Parathyroid adenoma (tissue), 2 donors: ENCODE measurements at regions not wholly inside any gene's neighbourhood (a gene's known extent, or its start where the extent isn't known, plus 50 kb on each side); places are given as distances from the start of the nearest gene placed in this dataset.

Experiments
- H2AFZ ChIP-seq: fragments of 300-600 bp; sonication (generic); one replicate; pipeline ENCODE4 v1.7.0; 2017; ENCODE audit warnings: antibody characterized with exemption, mild to moderate bottlenecking
- H3K27ac ChIP-seq: fragments of 300-600 bp; sonication (generic); one replicate; pipeline ENCODE4 v1.7.0; 2017
- H3K27me3 ChIP-seq: fragments of 300-600 bp; sonication (generic); one replicate; pipeline ENCODE4 v1.7.0; 2017; ENCODE audit warnings: low read length; ENCODE audit not compliant: control insufficient read depth, insufficient read depth
- H3K36me3 ChIP-seq: fragments of 300-600 bp; sonication (generic); one replicate; pipeline ENCODE4 v1.7.0; 2017; ENCODE audit warnings: low read length; ENCODE audit not compliant: control insufficient read depth, insufficient read depth
- H3K4me1 ChIP-seq: fragments of 300-600 bp; sonication (generic); one replicate; pipeline ENCODE4 v1.7.0; 2017; ENCODE audit warnings: control low read depth
- H3K4me2 ChIP-seq: fragments of 300-600 bp; sonication (generic); one replicate; pipeline ENCODE4 v1.7.0; 2017; ENCODE audit warnings: low read length
- H3K4me3 ChIP-seq: fragments of 300-600 bp; sonication (generic); one replicate; pipeline ENCODE4 v1.7.0; 2017; ENCODE audit warnings: low read depth, low read length
- H3K79me2 ChIP-seq: fragments of 300-600 bp; sonication (generic); one replicate; pipeline ENCODE4 v1.7.0; 2017; ENCODE audit warnings: control low read depth
- H3K9ac ChIP-seq: fragments of 300-600 bp; sonication (generic); one replicate; pipeline ENCODE4 v1.7.0; 2017; ENCODE audit warnings: mild to moderate bottlenecking
- H3K9me3 ChIP-seq: fragments of 300-600 bp; sonication (generic); one replicate; pipeline ENCODE4 v1.7.0; 2017; ENCODE audit warnings: low read length; ENCODE audit not compliant: control insufficient read depth
- CTCF ChIP-seq: fragments of 300-600 bp; sonication (generic); IDR thresholded peaks from one replicate; pipeline ENCODE4 v1.7.0; 2017; ENCODE audit warnings: antibody characterized with exemption, mild to moderate bottlenecking
- donor health status: primary hyperparathyroidism.

- Histone ChIP-seq H3K4me3 (no peak overlapping the region), H3K4me1 (no peaks in the 10 kb centered on the region), H2AFZ (no peak overlapping the region), H3K27me3 (no peaks in the 10 kb centered on the region), H3K36me3 (no peaks in the 10 kb centered on the region), H3K9me3 (no peaks in the 10 kb centered on the region), H3K27ac (no peak overlapping the region), H3K4me2 (no peak overlapping the region), H3K79me2 (no peaks in the 10 kb centered on the region), H3K9ac (no peak overlapping the region)
- no peak for TF ChIP-seq CTCF
Measured at GRCh38 chr5:114006582-114006981, 355.3 kb upstream of the KCNN2 start.

- no peaks in the 10 kb centered on the region for H3K36me3 ChIP-seq
- H3K4me1 ChIP-seq = no peaks in the 10 kb centered on the region
- H3K4me3 ChIP-seq = no peak overlapping the region
- H3K9ac ChIP-seq = no peak overlapping the region
- H3K4me2 ChIP-seq = no peak overlapping the region
- H3K27me3 ChIP-seq = no peaks in the 10 kb centered on the region
- H3K27ac ChIP-seq = no peak overlapping the region
- H2AFZ ChIP-seq = no peak overlapping the region
- H3K79me2 ChIP-seq = no peaks in the 10 kb centered on the region
- no peaks in the 10 kb centered on the region for H3K9me3 ChIP-seq
- no peak for TF ChIP-seq CTCF
Measured at GRCh38 chr5:114007678-114008077, 354.2 kb upstream of the KCNN2 start.

- no peak for TF ChIP-seq CTCF
- Histone ChIP-seq H3K79me2 (no peaks in the 10 kb centered on the region), H3K27ac (no peak overlapping the region), H3K27me3 (no peaks in the 10 kb centered on the region), H3K9ac (no peak overlapping the region), H3K9me3 (no peaks in the 10 kb centered on the region), H3K4me3 (no peak overlapping the region), H3K4me2 (no peak overlapping the region), H2AFZ (no peak overlapping the region), H3K4me1 (no peaks in the 10 kb centered on the region), H3K36me3 (no peaks in the 10 kb centered on the region)
Measured at GRCh38 chr5:114010362-114010761, 351.5 kb upstream of the KCNN2 start.

- Histone ChIP-seq H3K9me3 (no peaks in the 10 kb centered on the region), H3K27ac (no peak overlapping the region), H3K27me3 (no peaks in the 10 kb centered on the region), H3K4me2 (no peak overlapping the region), H3K79me2 (no peaks in the 10 kb centered on the region), H3K4me3 (no peak overlapping the region), H3K9ac (no peak overlapping the region), H2AFZ (no peak overlapping the region), H3K4me1 (no peaks in the 10 kb centered on the region), H3K36me3 (no peaks in the 10 kb centered on the region)
- TF ChIP-seq CTCF = no peak
Measured at GRCh38 chr5:114018186-114018585, 343.7 kb upstream of the KCNN2 start.

GRCh38 chr5:114038756-114039155 is 323.1 kb upstream of the KCNN2 start:
- H3K9ac ChIP-seq = no peak overlapping the region
- H2AFZ ChIP-seq = no peak overlapping the region
- H3K9me3 ChIP-seq = no peaks in the 10 kb centered on the region
- TF ChIP-seq CTCF = no peak
- no peaks in the 10 kb centered on the region for H3K4me1 ChIP-seq
- H3K79me2 ChIP-seq = no peaks in the 10 kb centered on the region
- H3K27ac ChIP-seq = no peak overlapping the region
- no peak overlapping the region for H3K4me3 ChIP-seq
- no peaks in the 10 kb centered on the region for H3K27me3 ChIP-seq
- H3K36me3 ChIP-seq = no peaks in the 10 kb centered on the region
- H3K4me2 ChIP-seq = no peak overlapping the region
